ENCODE measurements at regions not wholly inside any gene's neighbourhood (a gene's known extent, or its start where the extent isn't known, plus 50 kb on each side); places are given as distances from the start of the nearest gene placed in this dataset.

- Mint-ChIP-seq H3K9me3 (ENCODE audit: low read depth) (peaks cover 4% of the 10 kb centered on the region), H3K4me1 (ENCODE audit: low read depth) (no peaks in the 10 kb centered on the region), H3K27me3 (ENCODE audit: low read depth) (no peaks in the 10 kb centered on the region), H3K4me3 (ENCODE audit: unreplicated experiment) (no peak overlapping the region), H3K27ac (ENCODE audit: unreplicated experiment) (no peak overlapping the region), H3K36me3 (ENCODE audit: low read depth) (no peaks in the 10 kb centered on the region)
- TF ChIP-seq CTCF (IDR thresholded peaks at IDR 0.05), result no peak
- DNase-seq (ENCODE audit: low spot score), result no peak
Observed at GRCh38 chrX:139299309-139299708, 231.2 kb upstream of the F9 start.

- Mint-ChIP-seq H3K4me1 (ENCODE audit: low read depth) (no peaks in the 10 kb centered on the region), H3K36me3 (ENCODE audit: low read depth) (no peaks in the 10 kb centered on the region), H3K9me3 (ENCODE audit: low read depth) (peaks cover 2% of the 10 kb centered on the region), H3K4me3 (ENCODE audit: unreplicated experiment) (no peak overlapping the region), H3K27ac (ENCODE audit: unreplicated experiment) (no peak overlapping the region), H3K27me3 (ENCODE audit: low read depth) (no peaks in the 10 kb centered on the region)
- TF ChIP-seq CTCF (IDR thresholded peaks at IDR 0.05), result no peak
- no peak for DNase-seq (ENCODE audit: low spot score)
Observed at GRCh38 chrX:139298437-139298836, 232.1 kb upstream of the F9 start.

- no peak for DNase-seq (ENCODE audit: low spot score)
- Mint-ChIP-seq H3K4me1 (ENCODE audit: low read depth) (no peaks in the 10 kb centered on the region), H3K4me3 (ENCODE audit: unreplicated experiment) (no peak overlapping the region), H3K9me3 (ENCODE audit: low read depth) (peaks cover 2% of the 10 kb centered on the region), H3K27me3 (ENCODE audit: low read depth) (no peaks in the 10 kb centered on the region), H3K36me3 (ENCODE audit: low read depth) (no peaks in the 10 kb centered on the region), H3K27ac (ENCODE audit: unreplicated experiment) (no peak overlapping the region)
- TF ChIP-seq CTCF (IDR thresholded peaks at IDR 0.05), result no peak
Observed at GRCh38 chrX:139297638-139298037, 232.9 kb upstream of the F9 start.

DNA sequence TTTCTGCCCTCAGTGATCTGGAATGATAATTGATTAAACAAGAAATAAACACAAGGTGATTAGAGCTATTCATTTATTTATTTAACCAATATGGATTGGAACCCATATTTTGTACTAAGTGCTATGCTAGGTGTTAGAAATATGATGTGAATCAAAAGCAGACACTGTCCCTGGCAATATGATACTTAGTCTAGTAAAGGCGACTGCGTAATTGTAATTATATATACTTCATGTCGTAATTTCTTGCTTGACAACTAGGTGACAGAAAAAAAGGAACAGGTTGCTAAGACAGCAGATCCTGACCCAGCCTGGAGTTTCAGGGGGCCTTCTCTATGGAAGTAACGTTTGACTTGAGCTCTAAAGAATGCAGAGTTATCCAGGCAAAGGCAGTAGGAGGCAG, 236.5 kb upstream of the F9 start:
- no peaks in the 10 kb centered on the region for H3K27me3 Mint-ChIP-seq (ENCODE audit: low read depth)
- TF ChIP-seq CTCF (IDR thresholded peaks at IDR 0.05), result no peak
- no peak overlapping the region for H3K4me3 Mint-ChIP-seq (ENCODE audit: unreplicated experiment)
- H3K36me3 Mint-ChIP-seq (ENCODE audit: low read depth), result no peaks in the 10 kb centered on the region
- DNase-seq (ENCODE audit: low spot score), result no peak
- H3K27ac Mint-ChIP-seq (ENCODE audit: unreplicated experiment), result no peak overlapping the region
- no peaks in the 10 kb centered on the region for H3K4me1 Mint-ChIP-seq (ENCODE audit: low read depth)
- H3K9me3 Mint-ChIP-seq (ENCODE audit: low read depth), result no peaks in the 10 kb centered on the region

DNA sequence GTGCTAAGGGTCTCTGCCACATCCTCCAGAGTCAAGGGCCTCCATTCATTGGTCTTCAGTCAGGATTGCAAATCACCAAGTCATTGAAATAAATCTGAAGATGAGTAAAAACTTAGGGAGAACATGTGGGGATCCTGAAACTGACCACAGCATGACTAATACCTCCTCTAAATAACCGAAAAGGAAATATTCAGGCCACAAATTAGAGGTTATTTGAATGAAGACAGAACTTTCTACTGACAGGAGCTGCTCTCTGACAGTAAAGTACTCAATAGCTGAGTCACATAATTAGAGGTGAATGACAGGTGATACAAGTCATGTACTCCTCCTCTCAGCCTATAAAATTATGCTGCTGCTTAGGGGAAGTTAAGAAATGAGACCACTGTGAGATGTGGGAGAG, 240.2 kb upstream of the F9 start:
- Mint-ChIP-seq H3K9me3 (ENCODE audit: low read depth) (peaks cover 8% of the 10 kb centered on the region), H3K4me3 (ENCODE audit: unreplicated experiment) (no peak overlapping the region)

More for the DNA sequence above, 240.2 kb upstream of the F9 start:
- Mint-ChIP-seq H3K27me3 (ENCODE audit: low read depth) (no peaks in the 10 kb centered on the region), H3K27ac (ENCODE audit: unreplicated experiment) (no peak overlapping the region), H3K36me3 (ENCODE audit: low read depth) (no peaks in the 10 kb centered on the region), H3K4me1 (ENCODE audit: low read depth) (no peaks in the 10 kb centered on the region)
- TF ChIP-seq CTCF (IDR thresholded peaks at IDR 0.05), result no peak
- DNase-seq (ENCODE audit: low spot score), result no peak
